WTC11 (cell line): ENCODE measurements at regions not wholly inside any gene's neighbourhood (a gene's known extent, or its start where the extent isn't known, plus 50 kb on each side); places are given as distances from the start of the nearest gene placed in this dataset.

Experiments
- ATAC-seq: fragments of 200-7000 bp; cut with Tn5 transposase; 2 replicates; pipeline ENCODE4 v1.10.0; 2021; ENCODE audit warnings: mild to moderate bottlenecking, moderate library complexity
- CTCF ChIA-PET: fragments of 300-600 bp; sonication (Branson Sonifier 250); formaldehyde crosslinking; loops from one replicate; lab custom pipeline; 2021; ENCODE audit warnings: antibody characterized with exemption; lab: Charles Lee
- POLR2A ChIA-PET: fragments of 350-600 bp; sonication (Branson Sonifier 250); formaldehyde crosslinking; loops from one replicate; lab custom pipeline; 2021; ENCODE audit warnings: antibody characterized with exemption; lab: Charles Lee
- DNase-seq: peaks from one replicate; pipeline ENCODE4 v3.0.0; 2021; ENCODE audit warnings: low spot score
- H3K27ac Mint-ChIP-seq: 2 replicates; pipeline ENCODE4 v1.8.0; 2021; ENCODE audit warnings: mixed read lengths
- H3K27me3 Mint-ChIP-seq: 2 replicates; pipeline ENCODE4 v1.8.0; 2021; ENCODE audit warnings: low read depth, mild to moderate bottlenecking, moderate library complexity, mixed read lengths
- H3K36me3 Mint-ChIP-seq: 2 replicates; pipeline ENCODE4 v1.8.0; 2021; ENCODE audit warnings: mixed read lengths
- H3K4me1 Mint-ChIP-seq: 2 replicates; pipeline ENCODE4 v1.8.0; 2022; ENCODE audit warnings: mixed read lengths
- H3K4me3 Mint-ChIP-seq: 2 replicates; pipeline ENCODE4 v1.8.0; 2021; ENCODE audit warnings: mild to moderate bottlenecking, moderate library complexity, mixed read lengths
- H3K9me3 Mint-ChIP-seq: 2 replicates; pipeline ENCODE4 v1.8.0; 2021; ENCODE audit warnings: mixed read lengths
- ATF1 ChIP-seq: sonication (generic); formaldehyde crosslinking; IDR thresholded peaks from 2 replicates; pipeline ENCODE4 v1.8.1; 2023; ENCODE audit warnings: mild to moderate bottlenecking, moderate library complexity, missing genetic modification reagents
- CREM ChIP-seq: sonication (generic); formaldehyde crosslinking; IDR thresholded peaks from 2 replicates; pipeline ENCODE4 v1.8.1; 2022; ENCODE audit warnings: mild to moderate bottlenecking, missing genetic modification reagents, moderate library complexity
- ELF4 ChIP-seq: sonication (generic); formaldehyde crosslinking; IDR thresholded peaks from 2 replicates; pipeline ENCODE4 v1.8.1; 2022; ENCODE audit warnings: low read depth, mild to moderate bottlenecking, moderate library complexity, missing genetic modification reagents
- GTF2I ChIP-seq: fragments of 250-450 bp; sonication (Bioruptor Pico); conservative IDR thresholded peaks from 2 replicates; pipeline ENCODE4 v1.4.0; 2021; ENCODE audit warnings: mild to moderate bottlenecking
- KAT7 ChIP-seq: sonication (generic); formaldehyde crosslinking; IDR thresholded peaks from 2 replicates; pipeline ENCODE4 v1.8.1; 2023; ENCODE audit warnings: missing genetic modification reagents, mild to moderate bottlenecking, borderline replicate concordance
- MYBL2 ChIP-seq: sonication (generic); formaldehyde crosslinking; IDR thresholded peaks from 2 replicates; pipeline ENCODE4 v1.8.1; 2023; ENCODE audit warnings: mild to moderate bottlenecking, moderate library complexity, missing genetic modification reagents
- NR2C2 ChIP-seq: sonication (generic); formaldehyde crosslinking; IDR thresholded peaks from 2 replicates; pipeline ENCODE4 v1.8.0; 2022; ENCODE audit warnings: mild to moderate bottlenecking, missing genetic modification reagents
- NR3C1 ChIP-seq: sonication (generic); formaldehyde crosslinking; conservative IDR thresholded peaks from 2 replicates; pipeline ENCODE4 v1.8.1; 2023; ENCODE audit warnings: low read depth, mild to moderate bottlenecking, missing genetic modification reagents
- OVOL2 ChIP-seq: fragments of 250-450 bp; sonication (Bioruptor Pico); IDR thresholded peaks from 2 replicates; pipeline ENCODE4 v1.9.0; 2021; ENCODE audit warnings: mild to moderate bottlenecking, borderline replicate concordance
- ZNF317 ChIP-seq: sonication (generic); formaldehyde crosslinking; IDR thresholded peaks from 2 replicates; pipeline ENCODE4 v1.8.1; 2023; ENCODE audit warnings: low read depth, mild to moderate bottlenecking, moderate library complexity, missing genetic modification reagents, borderline replicate concordance
- ZNF396 ChIP-seq: fragments of 250-450 bp; sonication (Bioruptor Pico); IDR thresholded peaks from 2 replicates; pipeline ENCODE4 v1.8.0; 2021; ENCODE audit warnings: mild to moderate bottlenecking, moderate library complexity, borderline replicate concordance
- ZNF423 ChIP-seq: fragments of 250-450 bp; sonication (Bioruptor Pico); IDR thresholded peaks from 2 replicates; pipeline ENCODE4 v2.1.2; 2022; ENCODE audit warnings: mild to moderate bottlenecking, moderate library complexity
- TF ChIP-seq, protein P1 (sequence below): sonication (generic); formaldehyde crosslinking; IDR thresholded peaks from 2 replicates; pipeline ENCODE4 v1.8.1; 2023; ENCODE audit warnings: mild to moderate bottlenecking, missing genetic modification reagents
- TF ChIP-seq, protein P2 (sequence below): sonication (generic); formaldehyde crosslinking; IDR thresholded peaks from 2 replicates; pipeline ENCODE4 v1.8.1; 2022; ENCODE audit warnings: mild to moderate bottlenecking, moderate library complexity, missing genetic modification reagents
- TF ChIP-seq, protein P3 (sequence below): sonication (generic); formaldehyde crosslinking; IDR thresholded peaks from 2 replicates; pipeline ENCODE4 v1.8.1; 2022; ENCODE audit warnings: missing genetic modification reagents, borderline replicate concordance
- TF ChIP-seq, protein P4 (sequence below): sonication (generic); formaldehyde crosslinking; IDR thresholded peaks from 2 replicates; pipeline ENCODE4 v1.8.0; 2022; ENCODE audit warnings: mild to moderate bottlenecking, missing genetic modification reagents
- TF ChIP-seq, protein P5 (sequence below): fragments of 250-450 bp; sonication (Bioruptor Pico); IDR thresholded peaks from 2 replicates; pipeline ENCODE4 v1.8.0; 2021; ENCODE audit warnings: mild to moderate bottlenecking

DNA sequence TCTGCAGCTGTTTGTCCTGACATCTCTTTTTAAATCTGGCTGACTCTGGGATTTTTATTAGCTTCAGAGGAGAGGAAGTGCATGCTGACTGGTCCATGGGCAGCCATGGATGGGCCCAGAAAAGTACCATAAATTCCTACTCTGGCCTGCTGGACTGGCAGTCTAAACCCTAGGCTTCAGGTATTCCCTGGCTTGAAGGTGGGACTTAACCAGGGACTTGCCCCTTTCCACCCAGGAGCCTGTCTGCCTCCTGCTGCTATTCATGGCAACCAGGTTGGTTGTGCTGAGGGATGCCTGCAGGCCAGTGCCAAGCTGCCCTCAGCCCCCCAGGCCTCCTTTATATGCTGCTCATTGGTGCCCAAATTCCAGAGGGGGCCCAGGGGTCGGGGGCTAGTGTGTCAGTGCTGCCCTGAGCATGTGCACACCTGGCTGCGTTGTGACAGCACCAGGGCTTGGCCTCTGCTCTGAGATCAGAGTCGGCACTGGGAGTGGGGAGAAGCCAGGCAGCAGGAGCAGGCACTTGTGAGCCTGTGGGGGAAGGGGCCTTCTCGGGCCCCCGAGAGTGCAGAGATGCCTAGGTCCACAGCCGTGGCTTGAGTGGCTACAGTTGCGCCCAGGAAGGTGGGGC, 195.7 kb upstream of the TFPI start:
- no peak for TF ChIP-seq ZNF317 (CRISPR knock-in tag)
- TF ChIP-seq, protein P1, sequence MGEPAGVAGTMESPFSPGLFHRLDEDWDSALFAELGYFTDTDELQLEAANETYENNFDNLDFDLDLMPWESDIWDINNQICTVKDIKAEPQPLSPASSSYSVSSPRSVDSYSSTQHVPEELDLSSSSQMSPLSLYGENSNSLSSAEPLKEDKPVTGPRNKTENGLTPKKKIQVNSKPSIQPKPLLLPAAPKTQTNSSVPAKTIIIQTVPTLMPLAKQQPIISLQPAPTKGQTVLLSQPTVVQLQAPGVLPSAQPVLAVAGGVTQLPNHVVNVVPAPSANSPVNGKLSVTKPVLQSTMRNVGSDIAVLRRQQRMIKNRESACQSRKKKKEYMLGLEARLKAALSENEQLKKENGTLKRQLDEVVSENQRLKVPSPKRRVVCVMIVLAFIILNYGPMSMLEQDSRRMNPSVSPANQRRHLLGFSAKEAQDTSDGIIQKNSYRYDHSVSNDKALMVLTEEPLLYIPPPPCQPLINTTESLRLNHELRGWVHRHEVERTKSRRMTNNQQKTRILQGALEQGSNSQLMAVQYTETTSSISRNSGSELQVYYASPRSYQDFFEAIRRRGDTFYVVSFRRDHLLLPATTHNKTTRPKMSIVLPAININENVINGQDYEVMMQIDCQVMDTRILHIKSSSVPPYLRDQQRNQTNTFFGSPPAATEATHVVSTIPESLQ (CRISPR knock-in tag) = no peak
- no peak for TF ChIP-seq NR2C2 (CRISPR knock-in tag)
- peak; percentile 38 for ATAC-seq
- no peak overlapping the region for H3K4me3 Mint-ChIP-seq
- no peak for DNase-seq
- H3K27me3 Mint-ChIP-seq = no peaks in the 10 kb centered on the region
- H3K36me3 Mint-ChIP-seq = peaks cover 17% of the 10 kb centered on the region
- H3K4me1 Mint-ChIP-seq = peaks cover 6% of the 10 kb centered on the region
- H3K9me3 Mint-ChIP-seq = peaks cover 19% of the 10 kb centered on the region
- ChIA-PET CTCF (no interaction called here), POLR2A (no interaction called here)
- no peak overlapping the region for H3K27ac Mint-ChIP-seq

DNA sequence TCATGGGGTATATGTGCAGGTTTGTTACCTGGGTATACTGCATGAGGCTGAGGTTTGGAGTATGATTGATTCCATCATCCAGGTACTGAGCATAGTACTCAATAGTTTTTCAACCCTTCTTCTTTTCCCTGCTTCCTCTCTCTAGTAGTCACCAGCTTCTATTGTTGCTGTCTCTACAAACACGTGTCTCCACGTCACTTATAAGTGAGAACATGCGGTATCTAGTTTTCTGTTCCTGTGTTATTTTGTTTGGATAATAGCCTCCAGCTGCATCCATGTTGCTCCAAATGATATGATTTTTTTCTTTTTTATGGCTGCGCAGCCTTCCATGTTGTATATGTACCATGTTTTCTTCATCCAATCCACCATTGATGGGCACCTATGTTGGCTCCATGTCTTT, 214.8 kb upstream of the TFPI start:
- POLR2A ChIA-PET = no interaction called here
- no peak overlapping the region for H3K4me3 Mint-ChIP-seq
- no peak for TF ChIP-seq OVOL2 (CRISPR knock-in tag)
- TF ChIP-seq GTF2I (CRISPR knock-in tag) = no peak
- no peak for TF ChIP-seq KAT7 (CRISPR knock-in tag)
- no peak for TF ChIP-seq NR3C1
- TF ChIP-seq ZNF396 = no peak
- no peak for TF ChIP-seq ZNF423
- no peak for TF ChIP-seq ATF1 (CRISPR knock-in tag)
- no peak for TF ChIP-seq NR2C2 (CRISPR knock-in tag)
- no peak for TF ChIP-seq ELF4 (CRISPR knock-in tag)
- no peak for TF ChIP-seq MYBL2 (CRISPR knock-in tag)
- TF ChIP-seq, protein P2, sequence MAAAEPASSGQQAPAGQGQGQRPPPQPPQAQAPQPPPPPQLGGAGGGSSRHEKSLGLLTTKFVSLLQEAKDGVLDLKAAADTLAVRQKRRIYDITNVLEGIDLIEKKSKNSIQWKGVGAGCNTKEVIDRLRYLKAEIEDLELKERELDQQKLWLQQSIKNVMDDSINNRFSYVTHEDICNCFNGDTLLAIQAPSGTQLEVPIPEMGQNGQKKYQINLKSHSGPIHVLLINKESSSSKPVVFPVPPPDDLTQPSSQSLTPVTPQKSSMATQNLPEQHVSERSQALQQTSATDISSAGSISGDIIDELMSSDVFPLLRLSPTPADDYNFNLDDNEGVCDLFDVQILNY (CRISPR knock-in tag) = no peak
- no peak for TF ChIP-seq CREM
- TF ChIP-seq, protein P3, sequence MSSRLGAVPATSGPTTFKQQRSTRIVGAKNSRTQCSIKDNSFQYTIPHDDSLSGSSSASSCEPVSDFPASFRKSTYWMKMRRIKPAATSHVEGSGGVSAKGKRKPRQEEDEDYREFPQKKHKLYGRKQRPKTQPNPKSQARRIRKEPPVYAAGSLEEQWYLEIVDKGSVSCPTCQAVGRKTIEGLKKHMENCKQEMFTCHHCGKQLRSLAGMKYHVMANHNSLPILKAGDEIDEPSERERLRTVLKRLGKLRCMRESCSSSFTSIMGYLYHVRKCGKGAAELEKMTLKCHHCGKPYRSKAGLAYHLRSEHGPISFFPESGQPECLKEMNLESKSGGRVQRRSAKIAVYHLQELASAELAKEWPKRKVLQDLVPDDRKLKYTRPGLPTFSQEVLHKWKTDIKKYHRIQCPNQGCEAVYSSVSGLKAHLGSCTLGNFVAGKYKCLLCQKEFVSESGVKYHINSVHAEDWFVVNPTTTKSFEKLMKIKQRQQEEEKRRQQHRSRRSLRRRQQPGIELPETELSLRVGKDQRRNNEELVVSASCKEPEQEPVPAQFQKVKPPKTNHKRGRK (CRISPR knock-in tag) = no peak
- TF ChIP-seq, protein P4, sequence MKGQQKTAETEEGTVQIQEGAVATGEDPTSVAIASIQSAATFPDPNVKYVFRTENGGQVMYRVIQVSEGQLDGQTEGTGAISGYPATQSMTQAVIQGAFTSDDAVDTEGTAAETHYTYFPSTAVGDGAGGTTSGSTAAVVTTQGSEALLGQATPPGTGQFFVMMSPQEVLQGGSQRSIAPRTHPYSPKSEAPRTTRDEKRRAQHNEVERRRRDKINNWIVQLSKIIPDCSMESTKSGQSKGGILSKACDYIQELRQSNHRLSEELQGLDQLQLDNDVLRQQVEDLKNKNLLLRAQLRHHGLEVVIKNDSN (CRISPR knock-in tag) = no peak
- TF ChIP-seq, protein P5, sequence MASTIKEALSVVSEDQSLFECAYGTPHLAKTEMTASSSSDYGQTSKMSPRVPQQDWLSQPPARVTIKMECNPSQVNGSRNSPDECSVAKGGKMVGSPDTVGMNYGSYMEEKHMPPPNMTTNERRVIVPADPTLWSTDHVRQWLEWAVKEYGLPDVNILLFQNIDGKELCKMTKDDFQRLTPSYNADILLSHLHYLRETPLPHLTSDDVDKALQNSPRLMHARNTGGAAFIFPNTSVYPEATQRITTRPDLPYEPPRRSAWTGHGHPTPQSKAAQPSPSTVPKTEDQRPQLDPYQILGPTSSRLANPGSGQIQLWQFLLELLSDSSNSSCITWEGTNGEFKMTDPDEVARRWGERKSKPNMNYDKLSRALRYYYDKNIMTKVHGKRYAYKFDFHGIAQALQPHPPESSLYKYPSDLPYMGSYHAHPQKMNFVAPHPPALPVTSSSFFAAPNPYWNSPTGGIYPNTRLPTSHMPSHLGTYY (CRISPR knock-in tag) = no peak
- TF ChIP-seq, all 79 proteins: peak for 0
- no peak overlapping the region for H3K27ac Mint-ChIP-seq
- peaks cover 3% of the 10 kb centered on the region; the same call in 1 of the 2 replicates for H3K27me3 Mint-ChIP-seq
- no peak for DNase-seq
- CTCF ChIA-PET = no interaction called here
- peaks cover 7% of the 10 kb centered on the region; the same call in 1 of the 2 replicates for H3K36me3 Mint-ChIP-seq
- H3K4me1 Mint-ChIP-seq = no peaks in the 10 kb centered on the region
- ATAC-seq = no peak
- H3K9me3 Mint-ChIP-seq = peaks cover 6% of the 10 kb centered on the region; the same call in 1 of the 2 replicates
